HG03571 (cell line): ENCODE measurements at regions not wholly inside any gene's neighbourhood (a gene's known extent, or its start where the extent isn't known, plus 50 kb on each side); places are given as distances from the start of the nearest gene placed in this dataset.
"Not testable (repeated sequence)": the region's sequence is repeated elsewhere in the genome, so short reads cannot be mapped to it uniquely, and the experiment has no call there.

Experiments
- ATAC-seq: cut with Tn5 transposase; IDR thresholded peaks from one replicate; pipeline ENCODE4 v1.9.1; 2021; ENCODE audit not compliant: unreplicated experiment

- ATAC-seq: no peak
Measured at GRCh38 chr17:14581186-14581830, 280.4 kb downstream of the HS3ST3B1 start.

- ATAC-seq: no peak
Measured at GRCh38 chr17:14580499-14580898, 279.6 kb downstream of the HS3ST3B1 start.

GRCh38 chr17:14579716-14580115 is 278.8 kb downstream of the HS3ST3B1 start:
- no peak for ATAC-seq

GRCh38 chr17:14575471-14575953 is 274.6 kb downstream of the HS3ST3B1 start:
- no peak for ATAC-seq

- ATAC-seq: not testable (repeated sequence)
Measured at GRCh38 chr17:14560325-14560724, 259.4 kb downstream of the HS3ST3B1 start.

GRCh38 chr17:14559264-14560119 is 258.6 kb downstream of the HS3ST3B1 start:
- no peak for ATAC-seq

- no peak for ATAC-seq
Measured at GRCh38 chr17:14557480-14557879, 256.6 kb downstream of the HS3ST3B1 start.

GRCh38 chr17:14553847-14554246 is 253.0 kb downstream of the HS3ST3B1 start:
- no peak for ATAC-seq

- no peak for ATAC-seq
Measured at GRCh38 chr17:14552306-14552705, 251.4 kb downstream of the HS3ST3B1 start.

- no peak for ATAC-seq
Measured at GRCh38 chr17:14547556-14547955, 246.7 kb downstream of the HS3ST3B1 start.

GRCh38 chr17:14547016-14547415 is 246.1 kb downstream of the HS3ST3B1 start:
- no peak for ATAC-seq

GRCh38 chr17:14545156-14545906 is 244.4 kb downstream of the HS3ST3B1 start:
- no peak for ATAC-seq

- no peak for ATAC-seq
Measured at GRCh38 chr17:14541714-14542113, 240.8 kb downstream of the HS3ST3B1 start.

- ATAC-seq: no peak
Measured at GRCh38 chr17:14539801-14540200, 238.9 kb downstream of the HS3ST3B1 start.

GRCh38 chr17:14532242-14532641 is 231.4 kb downstream of the HS3ST3B1 start:
- not testable (repeated sequence) for ATAC-seq

GRCh38 chr17:14525551-14526455 is 224.9 kb downstream of the HS3ST3B1 start:
- ATAC-seq: no peak

- ATAC-seq: no peak
Measured at GRCh38 chr17:14522795-14523387, 222.0 kb downstream of the HS3ST3B1 start.

GRCh38 chr17:14518919-14519318 is 218.0 kb downstream of the HS3ST3B1 start:
- not testable (repeated sequence) for ATAC-seq

- no peak for ATAC-seq
Measured at GRCh38 chr17:14514973-14515372, 214.1 kb downstream of the HS3ST3B1 start.

GRCh38 chr17:14513835-14514234 is 213.0 kb downstream of the HS3ST3B1 start:
- ATAC-seq: no peak
